Mucosa of descending colon (tissue), 3 donors: ENCODE measurements at regions not wholly inside any gene's neighbourhood (a gene's known extent, or its start where the extent isn't known, plus 50 kb on each side); places are given as distances from the start of the nearest gene placed in this dataset.

Experiments used
- ATAC-seq: fragments of 200-7000 bp; cut with Tn5 transposase; one replicate; pipeline ENCODE4 v1.9.1; 2020; ENCODE audit warnings: mild to moderate bottlenecking, moderate library complexity
- DNase-seq, 3 donors: peaks; one replicate each; pipeline ENCODE4 v3.0.0-alpha.2; 2020
- H3K36me3 ChIP-seq: fragments of 200-600 bp; one replicate; pipeline ENCODE4 v1.8.0; 2021; ENCODE audit warnings: low read depth, mild to moderate bottlenecking
- H3K4me1 ChIP-seq: fragments of 200-600 bp; one replicate; pipeline ENCODE4 v1.8.0; 2021; ENCODE audit warnings: low read depth, mild to moderate bottlenecking
- H3K4me3 ChIP-seq: fragments of 200-600 bp; one replicate; pipeline ENCODE4 v1.8.0; 2021; ENCODE audit warnings: mild to moderate bottlenecking
- H3K9me3 ChIP-seq: fragments of 200-600 bp; one replicate; pipeline ENCODE4 v1.8.0; 2021; ENCODE audit warnings: mild to moderate bottlenecking
- CTCF ChIP-seq: fragments of 200-600 bp; IDR thresholded peaks from one replicate; pipeline ENCODE4 v1.8.0; 2022; ENCODE audit warnings: antibody characterized with exemption, mild to moderate bottlenecking
- intact Hi-C, 2 donors: fragments of 100-400 bp; cut with DNase I in 1 of 2; cut with micrococcal nuclease in 1 of 2; formaldehyde crosslinking; loops; one replicate each; pipeline versions ENCODE4 v1.11.0 to v1.11.1; 2022; cut with DNase I, micrococcal nuclease
- donor health status: DM: no; HTN: no; CAD: no; lungs with moderate emphysema.
- donor health status: DM: no; HTN: no; CAD: no.
- donor health status: DM: no; HTN: yes; CAD: no.

DNA sequence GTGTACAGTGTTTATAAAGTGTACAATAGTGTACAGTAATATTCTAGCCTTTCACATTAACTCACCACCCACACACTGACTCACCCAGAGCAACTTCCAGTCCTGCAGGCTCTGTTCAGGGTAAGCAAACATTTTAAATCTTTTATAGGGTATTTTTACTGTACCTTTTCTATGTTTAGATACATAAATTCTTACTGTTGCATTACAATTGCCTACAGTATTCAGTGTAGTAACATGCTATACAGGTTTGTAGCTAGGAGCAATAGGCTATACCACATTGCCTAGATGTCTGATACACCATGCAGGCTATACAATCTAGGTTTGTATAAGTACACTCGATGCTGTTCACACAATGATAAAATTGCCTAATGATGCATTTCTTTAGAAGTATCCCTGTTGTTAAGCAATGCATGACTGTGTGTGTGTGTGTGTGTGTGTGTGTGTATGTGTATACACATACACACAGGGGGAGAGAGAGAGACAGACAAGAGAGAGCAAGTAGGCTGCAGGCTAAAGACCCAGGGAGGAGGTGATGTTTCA, 72.5 kb upstream of the PRR23C start:
- no peak overlapping the region for H3K4me3 ChIP-seq
- no peaks in the 10 kb centered on the region for H3K9me3 ChIP-seq
- no peaks in the 10 kb centered on the region for H3K36me3 ChIP-seq
- peaks cover 31% of the 10 kb centered on the region for H3K4me1 ChIP-seq
- intact Hi-C loops = no loop called here
- DNase-seq (peak in 1 of 3 donors; percentile 55), ATAC-seq (peak; percentile 82)
- no peak for TF ChIP-seq CTCF

DNA sequence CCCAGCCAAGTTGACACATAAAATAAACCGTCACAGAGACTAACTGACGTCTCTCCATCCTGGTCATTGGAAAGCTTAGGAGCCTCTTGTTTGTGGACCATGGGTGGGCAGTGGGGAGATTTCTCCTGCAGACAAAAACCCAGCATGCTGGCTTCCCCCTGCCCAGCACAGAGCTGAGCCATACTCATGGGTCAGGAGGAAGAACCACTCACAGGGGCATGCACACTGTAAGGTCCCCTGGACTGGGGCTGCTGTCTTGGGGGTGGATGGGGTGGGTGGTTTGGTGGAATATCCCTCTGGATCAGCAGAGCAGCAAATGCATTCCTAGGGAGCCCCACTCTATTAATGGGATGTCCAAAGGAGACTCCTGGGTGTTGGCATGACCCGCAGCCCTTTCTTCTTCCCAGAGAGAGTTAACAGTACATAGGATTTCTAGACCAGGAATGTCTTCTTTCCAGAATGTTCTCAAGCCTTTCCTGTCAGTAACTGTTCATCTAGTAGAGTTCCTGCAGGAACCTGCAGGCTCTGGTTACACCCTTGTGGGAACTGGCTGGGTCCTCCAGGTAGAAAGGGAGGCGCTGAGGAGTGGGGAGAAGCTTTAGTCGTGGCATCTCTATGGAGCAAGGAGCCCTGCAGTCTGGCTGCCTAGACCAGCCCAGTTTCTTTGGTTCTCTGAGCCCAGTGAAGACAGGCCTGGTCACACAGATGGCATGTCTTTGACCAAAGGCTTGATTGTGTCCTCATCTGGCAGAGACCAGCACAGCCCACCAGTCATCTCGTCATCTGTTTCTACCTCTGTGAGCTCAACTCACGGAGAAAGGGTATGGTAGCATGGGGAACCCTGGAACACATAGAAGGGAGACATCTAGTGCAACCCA, 73.4 kb upstream of the PRR23C start:
- DNase-seq = no peak
- intact Hi-C loops = no loop called here
- Histone ChIP-seq H3K36me3 (no peaks in the 10 kb centered on the region), H3K4me3 (no peak overlapping the region), H3K9me3 (no peaks in the 10 kb centered on the region), H3K4me1 (peaks cover 31% of the 10 kb centered on the region)
- ATAC-seq = no peak
- TF ChIP-seq CTCF = no peak

- H3K4me1 ChIP-seq = peaks cover 31% of the 10 kb centered on the region
- no peak for ATAC-seq
- intact Hi-C loops = no loop called here
- DNase-seq = no peak
- H3K9me3 ChIP-seq = no peaks in the 10 kb centered on the region
- no peak for TF ChIP-seq CTCF
- H3K36me3 ChIP-seq = no peaks in the 10 kb centered on the region
- no peak overlapping the region for H3K4me3 ChIP-seq
Observed at GRCh38 chr3:139118835-139119234, 74.1 kb upstream of the PRR23C start.

DNA sequence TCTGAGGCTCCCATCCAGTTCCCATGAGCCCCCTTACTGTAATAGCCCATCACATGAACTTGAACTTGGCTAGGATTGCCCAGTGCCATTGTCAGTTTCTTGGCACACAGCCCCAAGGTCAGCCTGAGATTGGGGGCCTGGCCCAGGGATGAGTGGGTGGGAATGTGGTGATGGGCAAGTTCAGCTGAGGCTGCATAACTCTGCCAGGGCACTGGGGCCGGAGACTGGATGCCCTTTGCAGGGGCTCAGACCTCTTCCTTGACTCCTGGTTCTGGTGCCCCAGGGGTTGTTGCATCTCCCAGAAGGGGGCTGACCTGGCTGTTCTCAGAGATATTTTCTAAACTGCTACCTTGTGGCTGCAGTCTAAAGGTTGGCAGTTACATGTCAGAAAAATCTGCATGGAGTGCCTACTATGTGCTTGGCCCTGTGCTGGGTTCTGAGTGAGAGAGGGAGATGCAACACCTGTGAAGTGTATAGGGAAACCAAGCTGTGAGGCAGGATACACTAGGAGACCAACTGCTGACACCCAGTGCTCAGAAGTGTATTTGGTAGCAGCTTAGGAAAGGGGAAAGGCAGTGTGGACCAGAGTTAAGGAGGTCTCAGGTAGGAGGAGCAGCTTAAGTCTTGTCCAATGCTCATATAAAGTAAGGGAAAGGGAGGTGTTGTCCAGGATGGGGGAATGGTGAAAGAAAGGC, 74.8 kb upstream of the PRR23C start:
- no peaks in the 10 kb centered on the region for H3K9me3 ChIP-seq
- no peak for ATAC-seq
- peaks cover 31% of the 10 kb centered on the region for H3K4me1 ChIP-seq
- H3K36me3 ChIP-seq = no peaks in the 10 kb centered on the region
- no peak overlapping the region for H3K4me3 ChIP-seq
- DNase-seq = no peak
- no peak for TF ChIP-seq CTCF
- intact Hi-C loops = no loop called here

- intact Hi-C loops = no loop called here
- H3K4me1 ChIP-seq = peaks cover 31% of the 10 kb centered on the region
- no peaks in the 10 kb centered on the region for H3K9me3 ChIP-seq
- no peak overlapping the region for H3K4me3 ChIP-seq
- DNase-seq (no peak), ATAC-seq (no peak)
- no peaks in the 10 kb centered on the region for H3K36me3 ChIP-seq
- TF ChIP-seq CTCF = no peak
Observed at GRCh38 chr3:139120086-139121056, 75.7 kb upstream of the PRR23C start.
